ENCODE measurements at regions not wholly inside any gene's neighbourhood (a gene's known extent, or its start where the extent isn't known, plus 50 kb on each side); places are given as distances from the start of the nearest gene placed in this dataset.

DNA sequence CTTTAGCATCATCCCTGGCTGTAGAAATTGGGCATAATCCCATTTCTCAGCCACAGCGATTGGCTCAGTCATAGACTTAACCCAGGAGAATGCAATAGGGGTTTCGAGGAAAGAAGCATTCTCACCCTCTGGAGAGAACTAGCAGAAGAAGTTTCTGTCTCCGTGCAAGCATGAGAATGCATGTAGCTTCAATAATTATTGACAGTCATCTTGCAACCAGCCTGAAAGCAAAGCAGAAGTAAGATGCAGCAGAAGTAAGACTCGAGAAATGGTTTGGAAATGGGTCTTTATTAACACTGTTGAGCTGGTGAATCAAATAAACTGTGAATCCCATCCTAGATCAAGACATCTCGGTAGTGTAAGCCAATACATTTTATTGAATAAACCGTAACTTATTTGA lies 828.8 kb upstream of the GJE1 start:
- no peak for DNase-seq

DNA sequence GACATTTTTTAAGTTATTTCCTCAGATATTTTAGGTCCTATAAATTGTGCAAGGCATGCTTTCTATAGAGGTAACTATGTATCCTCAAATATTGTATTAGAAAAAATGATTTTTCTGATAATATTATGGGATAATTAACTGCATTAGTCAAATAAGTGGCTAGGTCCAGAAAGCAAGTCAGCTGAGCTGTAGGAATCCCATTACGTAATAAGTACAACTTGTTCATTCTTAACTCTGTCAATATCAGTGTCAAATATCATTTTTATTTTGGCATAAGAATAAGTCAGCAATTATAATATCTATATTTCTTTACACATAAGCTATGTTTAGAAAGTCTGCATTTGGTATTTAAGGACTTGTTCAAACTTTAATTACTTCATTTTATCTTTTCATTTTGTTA lies 830.9 kb upstream of the GJE1 start:
- DNase-seq: no peak

GRCh38 chr6:141290941-141291721 lies 841.6 kb upstream of the GJE1 start:
- DNase-seq: no peak

DNA sequence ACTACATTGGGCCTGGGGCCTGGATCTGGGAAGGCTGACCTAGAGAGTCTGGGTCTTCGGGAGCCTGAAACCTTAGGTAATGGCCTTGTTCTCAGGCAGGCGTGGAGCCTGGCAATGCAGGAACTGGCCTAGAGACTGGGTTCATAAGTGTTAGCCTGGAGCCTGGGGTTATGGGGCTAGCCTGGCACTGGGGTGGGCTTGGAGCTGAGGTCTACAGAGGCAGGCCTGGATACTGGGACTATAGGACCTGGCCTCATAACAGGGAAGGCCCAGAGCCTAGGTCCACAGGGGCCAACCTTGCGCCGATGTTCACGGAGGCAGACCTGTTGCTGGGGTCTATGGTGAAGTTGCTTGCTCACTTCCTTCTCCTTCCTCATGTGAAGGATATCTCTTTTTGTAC lies 843.8 kb upstream of the GJE1 start:
- DNase-seq: no peak

- no peak for DNase-seq
Measured at GRCh38 chr6:141282263-141282662, 850.5 kb upstream of the GJE1 start.

DNA sequence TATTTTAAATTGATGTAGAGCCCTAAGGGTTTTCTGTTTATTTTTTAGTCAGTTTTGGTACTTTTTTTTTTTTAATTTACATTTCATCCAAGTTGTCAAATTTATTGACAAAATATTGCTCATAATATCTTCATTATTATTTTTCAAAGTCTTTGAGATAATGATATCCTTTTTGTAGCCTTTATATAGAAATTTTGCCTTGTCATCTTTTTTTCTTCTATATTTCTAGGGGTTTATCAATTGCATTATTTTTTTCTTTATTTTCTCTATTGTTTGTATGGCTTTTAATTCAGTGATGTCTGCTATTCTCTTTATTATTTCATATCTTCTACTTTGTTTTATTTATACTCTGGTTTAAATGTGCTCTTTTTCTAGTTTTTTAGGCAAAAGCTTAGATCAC lies 863.0 kb upstream of the GJE1 start:
- DNase-seq: no peak

DNA sequence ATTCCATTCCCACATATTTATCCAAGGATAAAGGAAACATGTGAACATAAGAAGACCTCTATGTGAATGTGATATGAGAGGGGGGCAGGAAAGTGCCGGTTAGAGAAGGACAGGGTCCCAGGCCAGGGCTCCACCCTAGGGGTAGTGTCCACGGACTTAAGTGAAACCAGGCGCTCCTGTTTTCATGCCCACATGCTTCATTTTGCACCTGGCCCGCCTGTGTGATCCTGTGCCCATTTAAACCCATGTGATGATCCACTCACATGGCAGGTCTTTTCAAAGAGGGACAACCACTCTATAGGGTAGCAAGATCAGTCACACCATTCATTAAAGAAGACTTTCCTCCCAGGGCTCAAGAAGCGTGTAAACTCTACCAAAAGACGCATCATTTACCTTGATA lies 865.3 kb upstream of the GJE1 start:
- no peak for DNase-seq

DNA sequence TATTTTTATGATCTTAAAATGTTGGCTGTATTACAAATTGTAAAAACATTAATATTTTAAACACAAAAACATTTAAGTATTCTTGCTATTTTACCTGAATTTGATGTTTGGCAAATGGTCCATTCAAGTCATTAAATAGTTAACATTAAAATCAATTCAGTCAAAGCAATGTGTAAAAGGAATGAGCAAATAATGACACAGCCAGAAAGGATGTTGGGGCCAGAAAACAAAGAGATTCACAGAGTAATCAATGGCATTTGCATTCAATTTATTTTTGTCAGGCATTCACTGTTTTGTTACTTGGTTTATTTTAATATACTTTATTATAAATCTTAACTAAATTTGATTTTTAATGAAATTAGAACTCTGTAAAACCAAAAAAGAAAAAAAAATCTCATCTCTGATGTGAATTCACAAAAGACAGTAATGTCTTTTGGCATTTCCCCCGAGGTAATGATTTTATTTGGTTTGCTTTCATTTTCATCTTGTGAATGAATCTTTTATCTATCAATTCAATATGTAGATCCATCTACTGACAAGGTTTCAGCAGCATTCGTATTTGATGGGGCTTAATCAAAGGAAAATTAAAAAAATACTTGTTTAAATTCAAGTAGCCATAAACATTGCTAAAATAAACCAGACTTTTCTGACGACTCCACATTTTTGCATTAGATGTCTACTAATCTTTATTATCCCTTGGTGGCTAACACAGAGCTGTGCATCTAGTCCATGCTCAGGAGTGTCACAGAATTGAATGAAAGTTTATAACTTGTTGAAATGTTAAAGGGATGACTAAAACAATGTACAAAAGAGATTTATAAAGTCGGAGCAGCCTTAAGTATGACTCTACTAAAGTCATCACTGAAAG lies 866.7 kb upstream of the GJE1 start:
- no peak for DNase-seq

DNA sequence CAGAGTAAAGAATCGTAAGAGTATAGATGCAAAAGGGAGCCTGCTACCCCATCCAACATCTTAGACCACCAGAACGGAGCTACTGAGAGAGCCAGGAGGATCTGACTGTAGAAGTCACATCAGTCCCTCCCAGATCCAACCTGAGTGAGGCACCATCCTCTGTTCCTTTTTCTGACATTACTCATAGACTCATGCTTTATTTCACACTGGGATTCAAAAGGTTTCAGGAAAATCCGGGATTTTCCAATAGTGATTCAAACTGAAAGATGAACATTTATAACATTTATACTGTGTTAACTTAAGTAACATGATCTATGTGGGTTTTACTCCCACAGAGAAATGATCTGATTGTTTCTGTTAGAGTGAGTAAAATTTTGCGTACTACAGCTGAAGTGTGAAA lies 868.6 kb upstream of the GJE1 start:
- no peak for DNase-seq

DNA sequence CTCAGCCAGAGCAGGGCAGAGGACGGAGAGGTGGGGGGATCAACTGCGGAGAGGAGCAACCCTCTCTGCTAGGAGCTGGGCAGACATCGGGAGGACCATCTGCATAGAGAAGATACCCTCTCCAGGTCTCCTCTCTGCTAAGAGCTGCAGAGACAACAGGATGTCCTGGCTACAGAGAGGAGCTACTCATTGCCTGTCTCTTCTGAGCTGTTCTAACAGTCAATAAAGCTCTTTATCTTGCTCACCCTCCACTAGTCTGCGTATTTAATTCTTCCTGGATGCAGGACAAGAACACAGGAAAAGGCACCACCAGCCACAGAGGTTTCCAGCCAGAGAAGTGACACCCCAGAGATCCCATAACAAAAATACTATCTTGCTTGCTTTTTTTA lies 871.1 kb upstream of the GJE1 start:
- DNase-seq: no peak

GRCh38 chr6:141261016-141261671 lies 871.6 kb upstream of the GJE1 start:
- DNase-seq: no peak

DNA sequence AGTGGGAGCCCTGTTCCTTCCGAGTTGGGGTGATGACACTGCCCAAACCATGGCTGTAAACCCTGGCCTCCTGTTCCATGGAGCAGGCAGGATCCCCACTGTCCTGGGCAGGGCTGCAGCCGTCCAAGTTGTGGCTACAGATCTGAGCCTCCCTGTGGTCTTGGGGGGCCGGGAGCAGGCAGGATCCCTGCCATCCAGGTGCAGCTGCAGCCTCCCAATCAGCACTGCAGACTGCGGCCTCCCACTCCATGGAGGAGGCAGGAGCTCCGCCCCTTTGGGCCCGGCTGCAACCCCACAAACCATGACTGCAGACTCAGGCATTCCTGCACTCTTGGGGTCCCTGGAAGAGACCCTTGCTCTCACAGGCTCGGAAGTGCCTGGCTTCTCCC lies 872.1 kb upstream of the GJE1 start:
- DNase-seq: no peak

GRCh38 chr6:141259807-141260206 lies 872.9 kb upstream of the GJE1 start:
- DNase-seq: peak; percentile 64

- no peak for DNase-seq
Measured at GRCh38 chr6:141259091-141259490, 873.6 kb upstream of the GJE1 start.

DNA sequence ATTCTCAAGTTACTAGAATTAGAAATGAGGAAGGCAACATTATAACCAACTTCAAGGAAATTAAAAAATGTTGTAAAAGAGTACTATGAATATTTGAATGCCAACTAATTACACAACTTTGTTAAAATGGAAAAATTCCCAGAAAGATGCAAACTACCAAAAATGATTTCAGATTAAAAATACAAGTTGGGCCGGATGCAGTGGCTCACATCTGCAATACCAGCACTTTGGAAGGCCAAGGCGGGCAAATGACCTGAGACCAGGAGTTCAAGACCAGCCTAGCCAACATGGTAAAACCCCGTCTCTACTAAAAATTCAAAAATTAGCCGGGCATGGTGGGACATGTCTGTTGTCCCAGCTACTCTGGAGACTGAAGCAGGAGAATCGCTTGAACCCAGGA lies 874.2 kb upstream of the GJE1 start:
- DNase-seq: no peak

DNA sequence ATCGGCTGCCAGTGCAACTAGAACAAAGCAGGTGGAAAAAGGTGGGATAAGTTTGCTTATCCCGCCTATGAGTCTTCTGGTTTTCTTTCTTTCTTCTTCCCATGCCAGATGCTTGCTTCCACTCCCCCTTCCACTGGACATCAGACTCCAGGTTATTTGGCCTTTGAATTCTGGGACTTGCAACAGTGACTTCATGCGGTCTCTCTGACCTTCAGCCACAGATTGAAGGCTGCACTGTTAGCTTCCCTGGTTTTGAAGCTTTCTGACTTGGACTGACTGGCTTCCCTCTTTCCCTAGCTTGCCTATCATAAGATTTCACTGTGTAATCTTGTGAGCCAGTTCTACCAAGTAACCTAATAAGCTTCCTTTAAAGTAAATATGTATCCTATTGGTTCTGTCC lies 878.4 kb upstream of the GJE1 start:
- no peak for DNase-seq

GRCh38 chr6:141252828-141253608 lies 879.7 kb upstream of the GJE1 start:
- DNase-seq: no peak

GRCh38 chr6:141251286-141251685 lies 881.4 kb upstream of the GJE1 start:
- DNase-seq: no peak

DNA sequence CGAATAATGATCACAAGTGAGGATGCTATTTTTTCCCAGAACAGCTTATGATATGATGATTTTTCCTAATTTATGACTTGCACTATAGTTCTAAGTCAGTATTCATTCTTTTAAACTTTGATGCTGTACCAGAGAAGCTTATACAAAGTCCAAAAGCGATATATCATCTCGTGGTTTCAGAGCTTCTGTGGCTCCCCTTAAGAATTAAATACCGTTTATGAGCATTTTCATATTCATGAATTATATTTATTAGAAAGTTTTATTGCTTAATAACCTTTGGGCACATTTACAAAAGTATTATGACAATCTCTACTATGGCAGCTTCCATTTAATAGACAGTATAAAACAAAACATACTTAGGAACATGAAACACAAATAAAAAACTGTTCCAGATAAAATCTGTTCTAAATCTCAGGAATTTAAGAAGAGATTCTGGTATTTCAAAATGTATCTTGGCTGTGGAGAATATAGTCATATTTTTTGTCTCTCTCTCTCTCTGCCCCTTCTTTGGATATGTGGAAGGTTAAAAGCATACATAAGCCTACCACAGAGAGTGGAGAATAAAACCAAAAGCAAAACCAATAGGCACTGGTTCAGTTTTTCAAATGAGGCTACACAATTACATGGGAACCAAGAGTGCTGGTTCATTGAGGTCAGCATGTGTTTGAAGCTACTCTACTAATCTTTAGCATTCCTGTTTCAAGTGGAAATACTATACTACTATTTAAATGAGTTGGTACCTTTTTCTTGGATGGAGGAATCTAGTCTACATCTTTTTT lies 884.5 kb upstream of the GJE1 start:
- DNase-seq: no peak

DNA sequence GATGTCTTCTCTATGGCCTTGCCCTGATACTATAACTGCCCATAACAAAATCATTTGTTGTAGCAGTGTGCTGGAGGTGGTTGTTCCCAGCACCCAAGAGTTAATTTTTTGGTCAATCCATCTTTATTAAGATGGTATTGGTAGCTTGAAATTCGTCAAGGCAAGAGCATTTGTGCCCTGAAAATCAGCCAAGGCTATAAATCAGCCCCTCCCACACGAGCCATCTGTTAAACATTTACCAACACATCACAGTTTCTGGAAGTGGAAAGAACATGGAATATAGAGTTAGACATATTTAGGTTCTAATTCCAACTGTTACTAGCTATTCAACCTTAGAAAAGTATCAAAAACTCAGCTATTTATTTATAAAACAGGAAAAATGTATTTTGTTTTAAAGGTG lies 888.4 kb upstream of the GJE1 start:
- no peak for DNase-seq

- DNase-seq: no peak
Measured at GRCh38 chr6:141242957-141243356, 889.8 kb upstream of the GJE1 start.

DNA sequence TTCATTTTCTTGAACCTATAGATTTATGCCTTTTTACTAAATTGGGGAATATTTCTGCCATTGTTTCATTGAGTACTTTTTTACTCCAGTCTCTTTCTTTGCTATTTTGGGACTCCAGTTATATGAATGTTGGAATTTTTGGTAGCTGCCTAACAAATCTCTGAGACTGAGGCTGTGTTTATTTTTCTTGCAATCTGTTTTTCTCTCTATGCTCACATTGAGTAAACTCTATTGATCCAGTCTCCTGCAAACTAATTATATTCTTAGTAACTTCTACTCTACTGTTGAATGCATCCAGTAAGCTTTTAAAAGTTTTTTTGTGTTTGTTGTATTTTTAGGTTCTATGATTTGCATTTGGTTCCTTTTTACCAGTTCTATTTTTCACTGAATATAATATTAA lies 903.4 kb upstream of the GJE1 start:
- no peak for DNase-seq

Measured in hindlimb muscle (tissue), 1 donor.